ENCODE measurements at regions not wholly inside any gene's neighbourhood (a gene's known extent, or its start where the extent isn't known, plus 50 kb on each side); places are given as distances from the start of the nearest gene placed in this dataset.

DNA sequence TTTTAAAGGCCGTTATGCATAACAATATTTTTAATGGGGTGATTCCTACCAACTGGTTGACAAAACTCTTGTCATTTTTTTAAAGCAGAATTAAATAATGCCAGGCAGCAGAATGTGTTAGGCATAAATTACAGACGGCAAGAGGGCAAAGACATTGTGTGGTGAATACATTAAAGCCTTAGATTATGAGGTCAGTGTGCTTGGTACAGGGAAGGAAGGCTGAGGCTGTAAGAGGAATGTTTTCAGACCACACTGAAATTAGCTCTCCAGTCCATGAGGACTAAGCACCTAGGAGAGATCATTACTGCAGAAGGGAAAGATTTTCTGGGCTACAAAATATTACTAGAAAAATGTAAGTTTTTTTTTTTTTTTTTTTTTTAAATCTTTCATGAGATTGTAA, 312.8 kb upstream of the PRKCQ start:
- H3K4me1 Mint-ChIP-seq: peaks cover 23% of the 10 kb centered on the region
- H3K36me3 Mint-ChIP-seq (ENCODE audit: low read depth): no peaks in the 10 kb centered on the region
- no peak overlapping the region for H3K4me3 Mint-ChIP-seq
- peaks cover 5% of the 10 kb centered on the region for H3K27me3 Mint-ChIP-seq (ENCODE audit: low read depth, poor library complexity)
- no peaks in the 10 kb centered on the region for H3K9me3 Mint-ChIP-seq
- TF ChIP-seq, protein P1, sequence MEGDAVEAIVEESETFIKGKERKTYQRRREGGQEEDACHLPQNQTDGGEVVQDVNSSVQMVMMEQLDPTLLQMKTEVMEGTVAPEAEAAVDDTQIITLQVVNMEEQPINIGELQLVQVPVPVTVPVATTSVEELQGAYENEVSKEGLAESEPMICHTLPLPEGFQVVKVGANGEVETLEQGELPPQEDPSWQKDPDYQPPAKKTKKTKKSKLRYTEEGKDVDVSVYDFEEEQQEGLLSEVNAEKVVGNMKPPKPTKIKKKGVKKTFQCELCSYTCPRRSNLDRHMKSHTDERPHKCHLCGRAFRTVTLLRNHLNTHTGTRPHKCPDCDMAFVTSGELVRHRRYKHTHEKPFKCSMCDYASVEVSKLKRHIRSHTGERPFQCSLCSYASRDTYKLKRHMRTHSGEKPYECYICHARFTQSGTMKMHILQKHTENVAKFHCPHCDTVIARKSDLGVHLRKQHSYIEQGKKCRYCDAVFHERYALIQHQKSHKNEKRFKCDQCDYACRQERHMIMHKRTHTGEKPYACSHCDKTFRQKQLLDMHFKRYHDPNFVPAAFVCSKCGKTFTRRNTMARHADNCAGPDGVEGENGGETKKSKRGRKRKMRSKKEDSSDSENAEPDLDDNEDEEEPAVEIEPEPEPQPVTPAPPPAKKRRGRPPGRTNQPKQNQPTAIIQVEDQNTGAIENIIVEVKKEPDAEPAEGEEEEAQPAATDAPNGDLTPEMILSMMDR (IDR thresholded peaks at IDR 0.05): no peak
- no peak for DNase-seq
- peak overlapping the region; percentile 28 for H3K27ac Mint-ChIP-seq

DNA sequence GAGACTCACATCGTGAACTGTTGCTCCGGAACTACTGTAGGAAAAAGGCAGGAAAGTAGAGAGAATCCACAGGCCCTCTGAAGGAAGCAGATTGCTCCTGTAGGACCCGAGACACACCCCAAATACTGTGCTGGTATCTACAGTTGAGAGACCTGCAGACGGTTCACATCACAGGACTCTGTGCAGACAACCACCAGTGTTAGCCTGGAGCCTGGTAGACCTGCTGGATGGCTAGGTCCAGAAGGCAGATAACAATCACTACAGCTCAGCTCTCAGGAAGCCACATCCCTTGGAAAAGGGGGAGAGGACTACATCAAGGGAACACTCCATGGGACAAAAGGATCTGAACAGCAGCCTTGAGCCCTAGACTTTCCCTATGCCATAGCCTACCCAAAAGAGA, 311.8 kb upstream of the PRKCQ start:
- TF ChIP-seq, protein P1 (IDR thresholded peaks at IDR 0.05): no peak
- DNase-seq: no peak
- no peak overlapping the region for H3K4me3 Mint-ChIP-seq

DNA sequence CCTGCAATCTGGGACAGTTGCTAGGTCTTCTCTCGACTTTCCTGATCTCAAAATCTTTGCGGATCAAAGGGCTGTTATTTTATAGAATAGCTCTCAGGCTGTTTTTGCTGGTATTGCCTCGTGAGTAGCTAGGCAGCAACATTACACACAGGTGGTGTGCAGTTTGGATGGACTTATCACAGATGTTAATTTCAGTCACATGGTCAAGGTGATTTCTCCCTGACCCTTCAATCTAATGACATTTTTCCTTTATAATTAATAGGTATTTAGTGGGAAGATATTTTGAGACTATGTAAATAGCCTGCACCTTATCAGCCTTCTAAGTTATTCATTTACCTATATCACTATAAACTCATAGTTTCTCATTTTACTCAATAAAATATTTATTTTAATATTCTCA, 309.6 kb upstream of the PRKCQ start:
- DNase-seq: no peak
- Mint-ChIP-seq H3K27ac (no peak overlapping the region), H3K27me3 (ENCODE audit: low read depth, poor library complexity) (peaks cover 5% of the 10 kb centered on the region), H3K9me3 (no peaks in the 10 kb centered on the region), H3K36me3 (ENCODE audit: low read depth) (no peaks in the 10 kb centered on the region), H3K4me1 (peaks cover 33% of the 10 kb centered on the region), H3K4me3 (no peak overlapping the region)
- TF ChIP-seq, protein P1 (IDR thresholded peaks at IDR 0.05): no peak

More for the DNA sequence above, 311.8 kb upstream of the PRKCQ start:
- Mint-ChIP-seq H3K27ac (no peak overlapping the region), H3K27me3 (ENCODE audit: low read depth, poor library complexity) (peaks cover 5% of the 10 kb centered on the region), H3K36me3 (ENCODE audit: low read depth) (no peaks in the 10 kb centered on the region), H3K4me1 (peaks cover 25% of the 10 kb centered on the region), H3K9me3 (no peaks in the 10 kb centered on the region)

DNA sequence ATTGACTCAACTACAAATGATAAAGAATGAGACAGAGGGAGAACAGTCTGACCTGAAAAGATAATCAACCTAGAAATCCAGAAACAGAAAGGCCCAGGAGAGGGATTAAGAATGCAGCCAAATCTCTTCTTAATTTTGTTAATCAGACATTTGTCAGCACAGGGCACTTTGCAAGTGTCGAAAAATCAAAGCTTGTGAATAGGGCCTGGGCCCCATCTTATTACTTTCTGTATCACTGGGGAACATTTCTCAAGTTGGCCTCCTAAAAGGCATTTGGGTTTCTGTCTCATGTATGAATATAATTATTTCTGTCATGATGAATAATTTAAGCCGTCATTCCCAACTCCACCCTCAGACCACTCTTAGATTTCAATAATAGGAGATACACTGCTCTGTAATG, 308.4 kb upstream of the PRKCQ start:
- peaks cover 33% of the 10 kb centered on the region for H3K4me1 Mint-ChIP-seq
- peaks cover 5% of the 10 kb centered on the region for H3K27me3 Mint-ChIP-seq (ENCODE audit: low read depth, poor library complexity)
- no peak overlapping the region for H3K4me3 Mint-ChIP-seq
- no peaks in the 10 kb centered on the region for H3K36me3 Mint-ChIP-seq (ENCODE audit: low read depth)
- no peaks in the 10 kb centered on the region for H3K9me3 Mint-ChIP-seq
- no peak overlapping the region for H3K27ac Mint-ChIP-seq
- TF ChIP-seq, protein P1 (IDR thresholded peaks at IDR 0.05): no peak
- no peak for DNase-seq

DNA sequence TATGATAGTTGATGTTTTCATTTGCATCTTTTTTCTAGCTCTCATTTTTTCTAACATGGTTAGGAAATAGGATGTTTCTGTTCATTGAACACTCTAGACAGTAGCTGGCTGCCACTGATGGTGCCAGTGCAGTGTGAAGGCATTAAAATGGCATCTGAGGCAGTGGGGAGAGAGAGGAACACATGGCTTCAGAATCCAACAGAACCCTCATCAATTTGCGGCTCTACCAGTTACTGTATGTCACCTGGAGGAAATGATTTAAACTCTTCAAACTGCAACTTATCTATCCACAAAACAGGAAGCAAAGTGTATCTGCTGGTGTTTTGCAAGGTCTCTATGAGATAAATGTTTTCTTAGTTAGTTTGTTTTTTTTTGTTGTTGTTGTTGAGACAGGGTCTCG, 305.2 kb upstream of the PRKCQ start:
- DNase-seq: no peak
- H3K4me1 Mint-ChIP-seq: peaks cover 23% of the 10 kb centered on the region

DNA sequence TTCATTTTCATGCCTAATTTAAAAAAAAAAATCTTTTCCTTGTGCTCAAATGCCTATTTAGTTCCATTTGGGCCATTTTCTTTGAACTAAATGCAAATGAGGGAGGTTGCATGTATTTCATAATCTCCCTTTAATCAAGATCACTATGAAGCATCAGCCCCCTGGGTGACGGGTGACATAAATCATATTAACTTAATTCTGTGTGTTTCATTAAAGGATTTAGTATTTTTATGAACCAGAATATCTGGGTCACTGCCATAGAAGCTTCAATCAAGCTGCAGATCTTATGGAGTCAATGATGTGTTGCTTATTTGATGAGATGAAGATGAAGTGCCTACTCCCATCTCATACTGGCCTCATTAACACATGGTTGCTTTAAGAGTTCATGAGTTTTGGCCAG, 301.9 kb upstream of the PRKCQ start:
- no peaks in the 10 kb centered on the region for H3K9me3 Mint-ChIP-seq
- no peaks in the 10 kb centered on the region for H3K36me3 Mint-ChIP-seq (ENCODE audit: low read depth)
- TF ChIP-seq, protein P1 (IDR thresholded peaks at IDR 0.05): no peak
- H3K27me3 Mint-ChIP-seq (ENCODE audit: low read depth, poor library complexity): peaks cover 12% of the 10 kb centered on the region
- DNase-seq: no peak
- H3K4me3 Mint-ChIP-seq: no peak overlapping the region
- H3K4me1 Mint-ChIP-seq: peaks cover 29% of the 10 kb centered on the region
- no peak overlapping the region for H3K27ac Mint-ChIP-seq

More for the DNA sequence above, 305.2 kb upstream of the PRKCQ start:
- Mint-ChIP-seq H3K4me3 (no peak overlapping the region), H3K9me3 (no peaks in the 10 kb centered on the region), H3K36me3 (ENCODE audit: low read depth) (no peaks in the 10 kb centered on the region), H3K27me3 (ENCODE audit: low read depth, poor library complexity) (peaks cover 9% of the 10 kb centered on the region), H3K27ac (no peak overlapping the region)
- TF ChIP-seq, protein P1 (IDR thresholded peaks at IDR 0.05): no peak

All from nephron progenitor cell (in vitro differentiated cells).